ENCODE measurements at regions not wholly inside any gene's neighbourhood (a gene's known extent, or its start where the extent isn't known, plus 50 kb on each side); places are given as distances from the start of the nearest gene placed in this dataset.

DNA sequence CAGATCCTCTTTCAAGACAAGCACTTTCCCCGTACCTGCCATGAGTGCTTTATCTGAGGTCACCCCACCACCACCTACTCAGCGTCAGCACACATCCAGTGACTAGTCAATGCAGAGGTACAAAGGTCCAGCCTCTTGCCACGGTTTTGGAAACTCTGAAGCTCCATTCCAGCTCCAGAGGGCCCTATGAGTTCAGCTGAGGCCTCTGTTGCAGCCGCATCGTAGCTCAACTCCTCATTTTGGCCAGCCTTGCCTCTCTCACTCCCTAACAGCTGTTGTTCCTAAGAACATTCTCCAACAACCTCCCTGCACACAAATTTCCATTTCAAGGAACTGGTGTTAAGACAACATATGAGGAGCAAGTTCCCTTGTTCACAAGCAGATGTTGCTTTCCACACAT lies 405.1 kb upstream of the PROK2 start:
- no peak overlapping the region for H3K4me3 Mint-ChIP-seq (ENCODE audit: unreplicated experiment)
- H3K36me3 Mint-ChIP-seq (ENCODE audit: insufficient read depth, unreplicated experiment), result no peaks in the 10 kb centered on the region
- ChIA-PET POLR2A (interaction anchor here (0.6 to 1.0 kb wide), 2 partner anchors 10 to 80 kb away, joined by 3 read pairs; no protein-coding TSS in a partner anchor), CTCF (no interaction called here)
- H3K9me3 Mint-ChIP-seq (ENCODE audit: unreplicated experiment), result no peaks in the 10 kb centered on the region
- no TSS peak for BruUV-seq (replicated peaks)
- H3K27ac Mint-ChIP-seq (ENCODE audit: low read depth, unreplicated experiment), result no peak overlapping the region
- H3K27me3 Mint-ChIP-seq (ENCODE audit: insufficient read depth, unreplicated experiment), result no peaks in the 10 kb centered on the region
- no peak for DNase-seq (ENCODE audit: unreplicated experiment)
- TF ChIP-seq CTCF (IDR thresholded peaks at IDR 0.05; ENCODE audit: unreplicated experiment), result no peak
- peaks cover 18% of the 10 kb centered on the region for H3K4me1 Mint-ChIP-seq (ENCODE audit: insufficient read depth, unreplicated experiment)
- intact Hi-C loops (cut with micrococcal nuclease), result no loop called here

DNA sequence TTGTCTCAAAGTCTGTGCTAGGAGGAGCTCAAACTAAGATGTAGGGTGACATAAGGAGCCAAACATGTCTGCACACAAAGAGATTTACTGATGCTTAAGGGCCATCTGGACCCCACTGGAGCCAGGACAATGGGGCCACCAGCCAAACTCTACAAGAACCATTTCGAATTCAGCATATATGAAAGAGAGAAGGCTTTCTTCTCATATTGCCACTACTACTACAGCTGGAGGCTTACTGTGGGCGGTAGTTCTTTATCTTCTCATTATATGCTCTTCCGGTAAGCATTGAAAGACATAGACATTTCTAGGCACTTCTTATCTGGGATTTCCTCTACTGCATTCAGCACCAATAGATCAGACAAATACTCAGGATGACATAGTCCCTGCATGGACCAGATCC lies 404.4 kb upstream of the PROK2 start:
- Mint-ChIP-seq H3K4me3 (ENCODE audit: unreplicated experiment) (no peak overlapping the region), H3K9me3 (ENCODE audit: unreplicated experiment) (no peaks in the 10 kb centered on the region), H3K27ac (ENCODE audit: low read depth, unreplicated experiment) (no peak overlapping the region), H3K36me3 (ENCODE audit: insufficient read depth, unreplicated experiment) (no peaks in the 10 kb centered on the region), H3K4me1 (ENCODE audit: insufficient read depth, unreplicated experiment) (peaks cover 18% of the 10 kb centered on the region), H3K27me3 (ENCODE audit: insufficient read depth, unreplicated experiment) (no peaks in the 10 kb centered on the region)
- TF ChIP-seq CTCF (IDR thresholded peaks at IDR 0.05; ENCODE audit: unreplicated experiment), result no peak
- DNase-seq (ENCODE audit: unreplicated experiment), result no peak
- CTCF ChIA-PET, result no interaction called here
- POLR2A ChIA-PET, result interaction anchor here (0.6 to 1.0 kb wide), 2 partner anchors 9 to 80 kb away, joined by 3 read pairs; no protein-coding TSS in a partner anchor
- intact Hi-C loops (cut with micrococcal nuclease), result no loop called here
- no TSS peak for BruUV-seq (replicated peaks)

DNA sequence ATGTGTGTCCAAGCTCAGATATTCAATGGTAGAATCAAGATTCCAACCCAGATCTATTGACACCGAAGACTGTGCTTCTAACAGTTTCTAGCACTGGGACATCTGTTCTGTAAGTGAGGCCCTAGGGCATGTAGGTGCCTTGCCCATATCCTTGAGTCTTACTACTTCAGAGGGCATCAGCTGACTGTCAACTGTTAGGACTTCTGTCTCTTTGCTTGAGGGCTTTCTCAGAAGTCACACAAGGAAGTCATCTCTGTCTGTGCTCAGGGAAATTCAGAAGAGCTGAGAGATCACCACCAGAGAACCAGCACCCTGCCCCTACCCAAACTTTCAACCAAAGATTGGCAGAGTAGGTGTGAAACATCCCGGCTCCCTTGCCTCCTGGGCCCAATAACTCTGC lies 403.6 kb upstream of the PROK2 start:
- TF ChIP-seq CTCF (IDR thresholded peaks at IDR 0.05; ENCODE audit: unreplicated experiment), result no peak
- H3K27ac Mint-ChIP-seq (ENCODE audit: low read depth, unreplicated experiment), result no peak overlapping the region
- intact Hi-C loops (cut with micrococcal nuclease), result no loop called here
- CTCF ChIA-PET, result interaction anchor here (0.6 to 0.7 kb wide), 2 partner anchors 22 to 70 kb away, joined by 3 read pairs; no protein-coding TSS in a partner anchor
- no TSS peak for BruUV-seq (replicated peaks)
- no peak for DNase-seq (ENCODE audit: unreplicated experiment)
- POLR2A ChIA-PET, result interaction anchor here (1.0 kb wide), 1 partner anchor 26 kb away, joined by 4 read pairs; no protein-coding TSS in a partner anchor
- no peaks in the 10 kb centered on the region for H3K36me3 Mint-ChIP-seq (ENCODE audit: insufficient read depth, unreplicated experiment)
- peaks cover 18% of the 10 kb centered on the region for H3K4me1 Mint-ChIP-seq (ENCODE audit: insufficient read depth, unreplicated experiment)
- no peak overlapping the region for H3K4me3 Mint-ChIP-seq (ENCODE audit: unreplicated experiment)
- H3K27me3 Mint-ChIP-seq (ENCODE audit: insufficient read depth, unreplicated experiment), result no peaks in the 10 kb centered on the region
- H3K9me3 Mint-ChIP-seq (ENCODE audit: unreplicated experiment), result no peaks in the 10 kb centered on the region

DNA sequence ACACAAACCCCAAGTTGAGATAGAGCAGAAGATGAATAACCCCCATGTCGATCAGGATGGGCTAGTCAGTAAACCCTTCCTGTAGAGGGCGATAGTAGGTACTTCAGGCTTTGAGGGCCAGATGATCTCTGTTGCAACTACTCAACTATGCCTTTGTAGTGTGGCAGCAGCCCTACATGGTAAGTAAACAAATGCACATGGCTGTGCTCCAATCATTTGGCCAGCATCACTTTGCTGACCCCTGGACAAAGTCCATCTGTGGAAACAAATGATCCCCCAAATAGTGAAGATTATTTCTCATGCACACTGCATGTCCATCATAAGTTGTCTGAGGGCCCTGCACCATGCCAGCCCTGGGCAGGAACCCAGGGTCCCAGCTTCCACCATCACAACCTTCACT lies 402.2 kb upstream of the PROK2 start:
- POLR2A ChIA-PET, result no interaction called here
- H3K9me3 Mint-ChIP-seq (ENCODE audit: unreplicated experiment), result no peaks in the 10 kb centered on the region
- no peaks in the 10 kb centered on the region for H3K36me3 Mint-ChIP-seq (ENCODE audit: insufficient read depth, unreplicated experiment)
- no peak for TF ChIP-seq CTCF (IDR thresholded peaks at IDR 0.05; ENCODE audit: unreplicated experiment)
- CTCF ChIA-PET, result no interaction called here
- H3K4me1 Mint-ChIP-seq (ENCODE audit: insufficient read depth, unreplicated experiment), result peaks cover 18% of the 10 kb centered on the region
- DNase-seq (ENCODE audit: unreplicated experiment), result no peak
- no TSS peak for BruUV-seq (replicated peaks)
- no peak overlapping the region for H3K4me3 Mint-ChIP-seq (ENCODE audit: unreplicated experiment)
- intact Hi-C loops (cut with micrococcal nuclease), result no loop called here
- H3K27me3 Mint-ChIP-seq (ENCODE audit: insufficient read depth, unreplicated experiment), result no peaks in the 10 kb centered on the region
- no peak overlapping the region for H3K27ac Mint-ChIP-seq (ENCODE audit: low read depth, unreplicated experiment)

Measured in MCF 10A (cell line).